LNCAP (cell line): ENCODE measurements at regions not wholly inside any gene's neighbourhood (a gene's known extent, or its start where the extent isn't known, plus 50 kb on each side); places are given as distances from the start of the nearest gene placed in this dataset.

ENCODE experiments used
- CTCF ChIP-seq: fragments of 450-650 bp; IDR thresholded peaks from 2 replicates; pipeline ENCODE4 v1.5.1; 2017; ENCODE audit warnings: mild to moderate bottlenecking

- TF ChIP-seq CTCF = no peak
Observed at GRCh38 chr21:25371841-25372425, 235.3 kb downstream of the MRPL39 start.

- no peak for TF ChIP-seq CTCF
Observed at GRCh38 chr21:25370311-25370744, 237.0 kb downstream of the MRPL39 start.

GRCh38 chr21:25369524-25370300 lies 237.6 kb downstream of the MRPL39 start:
- TF ChIP-seq CTCF = no peak

GRCh38 chr21:25368531-25368930 lies 238.8 kb downstream of the MRPL39 start:
- TF ChIP-seq CTCF = no peak

- TF ChIP-seq CTCF = no peak
Observed at GRCh38 chr21:25366116-25366515, 241.2 kb downstream of the MRPL39 start.

GRCh38 chr21:25362375-25363267 lies 244.7 kb downstream of the MRPL39 start:
- no peak for TF ChIP-seq CTCF

GRCh38 chr21:25361765-25362164 lies 245.5 kb downstream of the MRPL39 start:
- no peak for TF ChIP-seq CTCF
